ENCODE measurements at regions not wholly inside any gene's neighbourhood (a gene's known extent, or its start where the extent isn't known, plus 50 kb on each side); places are given as distances from the start of the nearest gene placed in this dataset.

GRCh38 chr3:26425076-26425475, 197.5 kb upstream of the LRRC3B start:
- no peak for TF ChIP-seq CTCF (IDR thresholded peaks at IDR 0.05; ENCODE audit: insufficient read depth, low read depth, low read length)
- TF ChIP-seq EZH2 (IDR thresholded peaks at IDR 0.05; ENCODE audit: insufficient read depth, low read length) = no peak

Data from astrocyte (in vitro differentiated cells and primary cell).